Neural crest cell (in vitro differentiated cells): ENCODE measurements at regions not wholly inside any gene's neighbourhood (a gene's known extent, or its start where the extent isn't known, plus 50 kb on each side); places are given as distances from the start of the nearest gene placed in this dataset. TPM values are rescaled to one million over a fixed set of nuclear protein-coding genes. Genes with fewer than 3 reads are reported as not detected.
A peak's percentile ranks its signal among the peaks of the same experiment; 100 is the strongest.
"Not testable (repeated sequence)": the region's sequence is repeated elsewhere in the genome, so short reads cannot be mapped to it uniquely, and the experiment has no call there.

Experiments used
- DNase-seq: peaks from one replicate; pipeline ENCODE4 v3.0.0; 2021; ENCODE audit warnings: low read depth, mixed read lengths, low spot score
- H3K27ac Mint-ChIP-seq: one replicate; pipeline ENCODE4 v1.8.0; 2021; ENCODE audit warnings: mild to moderate bottlenecking, mixed read lengths; ENCODE audit not compliant: unreplicated experiment
- H3K27me3 Mint-ChIP-seq: 2 replicates; pipeline ENCODE4 v1.8.0; 2021; ENCODE audit warnings: low read depth, mild to moderate bottlenecking, mixed read lengths
- H3K36me3 Mint-ChIP-seq: 2 replicates; pipeline ENCODE4 v1.8.0; 2021; ENCODE audit warnings: low read depth, mild to moderate bottlenecking, mixed read lengths
- H3K4me1 Mint-ChIP-seq: 2 replicates; pipeline ENCODE4 v1.8.0; 2021; ENCODE audit warnings: mixed read lengths
- H3K4me3 Mint-ChIP-seq: one replicate; pipeline ENCODE4 v1.8.0; 2021; ENCODE audit warnings: mild to moderate bottlenecking, mixed read lengths
- H3K9me3 Mint-ChIP-seq: 2 replicates; pipeline ENCODE4 v1.8.0; 2021; ENCODE audit warnings: mixed read lengths
- CTCF ChIP-seq: fragments of 200-600 bp; sonication (generic); conservative IDR thresholded peaks from 2 replicates; pipeline ENCODE4 v1.5.0; 2021; ENCODE audit warnings: antibody characterized with exemption, mild to moderate bottlenecking
- microRNA-seq: library from miRNA; unstranded; fragments of <30 nt; microRNA quantifications from one replicate; pipeline ENCODE4, GENCODE V29; 2020

- no peaks in the 10 kb centered on the region for H3K27me3 Mint-ChIP-seq
Observed at GRCh38 chr18:28267878-28268625, 91.1 kb upstream of the CDH2 start.

GRCh38 chr18:28267276-28267675 is 90.3 kb upstream of the CDH2 start:
- Mint-ChIP-seq H3K9me3 (peaks cover 3% of the 10 kb centered on the region), H3K4me3 (no peak overlapping the region), H3K4me1 (no peaks in the 10 kb centered on the region), H3K27me3 (no peaks in the 10 kb centered on the region), H3K36me3 (no peaks in the 10 kb centered on the region), H3K27ac (no peak overlapping the region)
- DNase-seq, result no peak
- no peak for TF ChIP-seq CTCF

More at GRCh38 chr18:28267878-28268625, 91.1 kb upstream of the CDH2 start:
- H3K36me3 Mint-ChIP-seq, result no peaks in the 10 kb centered on the region
- H3K4me3 Mint-ChIP-seq, result no peak overlapping the region
- no peaks in the 10 kb centered on the region for H3K4me1 Mint-ChIP-seq
- no peak for DNase-seq
- H3K9me3 Mint-ChIP-seq, result peaks cover 3% of the 10 kb centered on the region
- H3K27ac Mint-ChIP-seq, result no peak overlapping the region
- TF ChIP-seq CTCF, result no peak

- H3K9me3 Mint-ChIP-seq, result no peaks in the 10 kb centered on the region
- no peak overlapping the region for H3K27ac Mint-ChIP-seq
- no peak for DNase-seq
- no peak overlapping the region for H3K4me3 Mint-ChIP-seq
- no peak for TF ChIP-seq CTCF
- H3K36me3 Mint-ChIP-seq, result no peaks in the 10 kb centered on the region
- H3K27me3 Mint-ChIP-seq, result no peaks in the 10 kb centered on the region
- no peaks in the 10 kb centered on the region for H3K4me1 Mint-ChIP-seq
Observed at GRCh38 chr18:28256166-28256565, 79.2 kb upstream of the CDH2 start.

GRCh38 chr18:28248653-28249052 is 71.7 kb upstream of the CDH2 start:
- peaks cover 7% of the 10 kb centered on the region for H3K4me1 Mint-ChIP-seq
- no peak overlapping the region for H3K4me3 Mint-ChIP-seq
- no peaks in the 10 kb centered on the region for H3K27me3 Mint-ChIP-seq
- no peaks in the 10 kb centered on the region for H3K9me3 Mint-ChIP-seq
- no peak for DNase-seq
- no peak for TF ChIP-seq CTCF
- H3K27ac Mint-ChIP-seq, result no peak overlapping the region
- H3K36me3 Mint-ChIP-seq, result no peaks in the 10 kb centered on the region

- not testable (repeated sequence) for H3K27me3 Mint-ChIP-seq, H3K27ac Mint-ChIP-seq, H3K36me3 Mint-ChIP-seq, H3K9me3 Mint-ChIP-seq, H3K4me1 Mint-ChIP-seq
- peak overlapping the region; percentile 64 for H3K4me3 Mint-ChIP-seq
- peak; percentile 2 for DNase-seq
Observed at GRCh38 chr18:28240626-28241025, 63.7 kb upstream of the CDH2 start.

- Mint-ChIP-seq H3K27ac (no peak overlapping the region), H3K36me3 (no peaks in the 10 kb centered on the region), H3K27me3 (no peaks in the 10 kb centered on the region), H3K4me3 (no peak overlapping the region), H3K9me3 (peaks cover 4% of the 10 kb centered on the region), H3K4me1 (no peaks in the 10 kb centered on the region)
- DNase-seq, result no peak
- no peak for TF ChIP-seq CTCF
Observed at GRCh38 chr18:28236487-28236886, 59.6 kb upstream of the CDH2 start.

Small RNAs in the stretch of these regions (microRNA-seq; reads per million reads assigned to microRNA genes)
- gene MIR302F, result not detected
